Thyroid gland (tissue), 4 donors: ENCODE measurements at regions not wholly inside any gene's neighbourhood (a gene's known extent, or its start where the extent isn't known, plus 50 kb on each side); places are given as distances from the start of the nearest gene placed in this dataset.

Source experiments
- CTCF ChIP-seq, 6 experiments: fragments of 200-600 bp in 3 of 6; fragments of 450-650 bp in 3 of 6; sonication (generic) in 3 of 6; IDR thresholded peaks; one replicate each; pipeline ENCODE4 v1.5.1; 2016 to 2019; ENCODE audit warnings: antibody characterized with exemption in 6 of 6, mild to moderate bottlenecking in 2 of 6, inconsistent platforms in 1 of 6, moderate library complexity in 1 of 6
- POLR2A ChIP-seq, 2 donors: fragments of 450-650 bp; IDR thresholded peaks; one replicate each; pipeline ENCODE4 v1.6.1; 2017; ENCODE audit warnings: antibody characterized with exemption in 2 of 2, mild to moderate bottlenecking in 2 of 2, moderate library complexity in 1 of 2

GRCh38 chr18:77677536-77677935, 427.9 kb downstream of the GALR1 start:
- no peak for TF ChIP-seq POLR2A (IDR thresholded peaks at IDR 0.05)
- TF ChIP-seq CTCF (IDR thresholded peaks at IDR 0.05) = no peak
